ENCODE measurements at regions not wholly inside any gene's neighbourhood (a gene's known extent, or its start where the extent isn't known, plus 50 kb on each side); places are given as distances from the start of the nearest gene placed in this dataset.
A peak's percentile ranks its signal among the peaks of the same experiment; 100 is the strongest.

- Histone ChIP-seq H3K4me3 (ENCODE audit: low read length in 3 of 3) (no peak overlapping the region), H3K9me3 (ENCODE audit: control insufficient read depth in 2 of 3, insufficient read depth in 1 of 3, low read length in 3 of 3) (no peaks in the 10 kb centered on the region), H3K36me3 (ENCODE audit: control insufficient read depth in 2 of 3, insufficient read depth in 3 of 3, low read length in 3 of 3) (no peaks in the 10 kb centered on the region), H3K27ac (ENCODE audit: low read depth in 2 of 2, low read length in 2 of 2) (no peak overlapping the region), H3K9ac (ENCODE audit: low read length in 3 of 3) (no peak overlapping the region), H3K27me3 (ENCODE audit: control insufficient read depth, insufficient read depth, low read length) (no peaks in the 10 kb centered on the region), H3K4me1 (ENCODE audit: control insufficient read depth in 2 of 3, insufficient read depth in 2 of 3, low read depth in 1 of 3, low read length in 3 of 3) (no peaks in the 10 kb centered on the region)
- FAIRE-seq (no peak), DNase-seq (peak in 4 of 5 donors; percentile 79 to 85 (median 82))
- TF ChIP-seq CTCF (IDR thresholded peaks at IDR 0.05; ENCODE audit: borderline replicate concordance, extremely low read depth, insufficient read depth): no peak
- intact Hi-C loops (cut with DNase I): no loop called here
Observed at GRCh38 chr10:130377986-130378540, 241.9 kb downstream of the GLRX3 start.

- Histone ChIP-seq H3K27ac (ENCODE audit: low read depth in 2 of 2, low read length in 2 of 2) (no peak overlapping the region), H3K27me3 (ENCODE audit: control insufficient read depth, insufficient read depth, low read length) (no peaks in the 10 kb centered on the region), H3K4me3 (ENCODE audit: low read length in 3 of 3) (no peak overlapping the region), H3K4me1 (ENCODE audit: control insufficient read depth in 2 of 3, insufficient read depth in 2 of 3, low read depth in 1 of 3, low read length in 3 of 3) (no peaks in the 10 kb centered on the region), H3K36me3 (ENCODE audit: control insufficient read depth in 2 of 3, insufficient read depth in 3 of 3, low read length in 3 of 3) (no peaks in the 10 kb centered on the region), H3K9me3 (ENCODE audit: control insufficient read depth in 2 of 3, insufficient read depth in 1 of 3, low read length in 3 of 3) (no peaks in the 10 kb centered on the region), H3K9ac (ENCODE audit: low read length in 3 of 3) (no peak overlapping the region)
- no peak for FAIRE-seq
- TF ChIP-seq CTCF (IDR thresholded peaks at IDR 0.05; ENCODE audit: borderline replicate concordance, extremely low read depth, insufficient read depth): no peak
- intact Hi-C loops (cut with DNase I): no loop called here
- peak in 4 of 5 donors; percentile 13 to 69 (median 40) for DNase-seq
Observed at GRCh38 chr10:130378556-130379400, 242.6 kb downstream of the GLRX3 start.

- Histone ChIP-seq H3K36me3 (ENCODE audit: control insufficient read depth in 2 of 3, insufficient read depth in 3 of 3, low read length in 3 of 3) (no peaks in the 10 kb centered on the region), H3K4me3 (ENCODE audit: low read length in 3 of 3) (no peak overlapping the region), H3K9me3 (ENCODE audit: control insufficient read depth in 2 of 3, insufficient read depth in 1 of 3, low read length in 3 of 3) (no peaks in the 10 kb centered on the region), H3K9ac (ENCODE audit: low read length in 3 of 3) (no peak overlapping the region), H3K4me1 (ENCODE audit: control insufficient read depth in 2 of 3, insufficient read depth in 2 of 3, low read depth in 1 of 3, low read length in 3 of 3) (no peaks in the 10 kb centered on the region), H3K27ac (ENCODE audit: low read depth in 2 of 2, low read length in 2 of 2) (no peak overlapping the region), H3K27me3 (ENCODE audit: control insufficient read depth, insufficient read depth, low read length) (no peaks in the 10 kb centered on the region)
- DNase-seq (no peak), FAIRE-seq (no peak)
- no peak for TF ChIP-seq CTCF (IDR thresholded peaks at IDR 0.05; ENCODE audit: borderline replicate concordance, extremely low read depth, insufficient read depth)
- intact Hi-C loops (cut with DNase I): no loop called here
Observed at GRCh38 chr10:130380056-130380455, 243.9 kb downstream of the GLRX3 start.
